ENCODE measurements at regions not wholly inside any gene's neighbourhood (a gene's known extent, or its start where the extent isn't known, plus 50 kb on each side); places are given as distances from the start of the nearest gene placed in this dataset.

DNA sequence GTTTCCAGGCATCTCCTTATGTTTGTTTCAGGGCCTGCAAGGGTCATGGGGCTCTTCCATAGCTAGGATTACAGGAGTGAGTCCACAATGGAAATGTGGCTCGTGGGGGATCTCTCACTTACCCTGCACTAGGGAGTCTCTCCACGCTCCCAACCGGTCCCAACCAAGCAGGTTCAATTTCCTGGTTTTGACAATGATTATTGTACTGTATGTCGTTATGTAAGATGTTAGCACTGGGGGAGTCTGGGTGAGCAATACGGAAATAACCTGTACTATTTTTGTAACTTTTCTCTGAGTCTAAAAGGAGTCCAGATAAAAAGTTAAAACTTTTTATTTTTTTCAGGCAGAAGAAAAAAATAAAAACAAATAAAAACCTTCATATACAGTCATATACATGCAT, 325.7 kb upstream of the RGS6 start:
- no peak overlapping the region for H2AFZ ChIP-seq (ENCODE audit: low read length)
- ChIA-PET POLR2A (interaction anchor here (0.8 kb wide), 1 partner anchor 15 kb away, joined by 4 read pairs; no protein-coding TSS in a partner anchor), CTCF (ENCODE audit: unreplicated experiment) (no interaction called here)
- no peak for TF ChIP-seq EZH2phosphoT487 (IDR thresholded peaks at IDR 0.05; ENCODE audit: borderline replicate concordance, low read depth, low read length)
- TF ChIP-seq, protein P1, sequence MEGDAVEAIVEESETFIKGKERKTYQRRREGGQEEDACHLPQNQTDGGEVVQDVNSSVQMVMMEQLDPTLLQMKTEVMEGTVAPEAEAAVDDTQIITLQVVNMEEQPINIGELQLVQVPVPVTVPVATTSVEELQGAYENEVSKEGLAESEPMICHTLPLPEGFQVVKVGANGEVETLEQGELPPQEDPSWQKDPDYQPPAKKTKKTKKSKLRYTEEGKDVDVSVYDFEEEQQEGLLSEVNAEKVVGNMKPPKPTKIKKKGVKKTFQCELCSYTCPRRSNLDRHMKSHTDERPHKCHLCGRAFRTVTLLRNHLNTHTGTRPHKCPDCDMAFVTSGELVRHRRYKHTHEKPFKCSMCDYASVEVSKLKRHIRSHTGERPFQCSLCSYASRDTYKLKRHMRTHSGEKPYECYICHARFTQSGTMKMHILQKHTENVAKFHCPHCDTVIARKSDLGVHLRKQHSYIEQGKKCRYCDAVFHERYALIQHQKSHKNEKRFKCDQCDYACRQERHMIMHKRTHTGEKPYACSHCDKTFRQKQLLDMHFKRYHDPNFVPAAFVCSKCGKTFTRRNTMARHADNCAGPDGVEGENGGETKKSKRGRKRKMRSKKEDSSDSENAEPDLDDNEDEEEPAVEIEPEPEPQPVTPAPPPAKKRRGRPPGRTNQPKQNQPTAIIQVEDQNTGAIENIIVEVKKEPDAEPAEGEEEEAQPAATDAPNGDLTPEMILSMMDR (conservative IDR thresholded peaks at IDR 0.05; ENCODE audit: low read length) = no peak
- BruUV-seq (replicated peaks) = no TSS peak
- no peaks in the 10 kb centered on the region for H4K20me1 ChIP-seq (ENCODE audit: insufficient read depth, low read length)
- H3K9me3 ChIP-seq (ENCODE audit: low read length) = peaks cover 9% of the 10 kb centered on the region
- H3K4me3 ChIP-seq (ENCODE audit: low read depth, low read length, poor library complexity, severe bottlenecking) = no peak overlapping the region
- no peak overlapping the region for H3K27ac ChIP-seq (ENCODE audit: low read depth, low read length, poor library complexity, severe bottlenecking)
- peaks cover 45% of the 10 kb centered on the region; the same call in 1 of the 2 replicates for H3K79me2 ChIP-seq (ENCODE audit: insufficient read depth, low read depth, low read length)
- H3K9me2 ChIP-seq (ENCODE audit: insufficient read depth, low read length) = no peaks in the 10 kb centered on the region
- intact Hi-C loops (cut with micrococcal nuclease; ENCODE audit: unreplicated experiment) = no loop called here
- peaks cover 5% of the 10 kb centered on the region; the same call in 1 of the 2 replicates for H3K36me3 ChIP-seq (ENCODE audit: insufficient read depth, low read length)
- H3K4me1 ChIP-seq (ENCODE audit: insufficient read depth, low read length, poor library complexity, severe bottlenecking) = peaks cover 12% of the 10 kb centered on the region
- no peak overlapping the region for H3K4me2 ChIP-seq (ENCODE audit: low read length)
- no peak for DNase-seq (ENCODE audit: low spot score)

DNA sequence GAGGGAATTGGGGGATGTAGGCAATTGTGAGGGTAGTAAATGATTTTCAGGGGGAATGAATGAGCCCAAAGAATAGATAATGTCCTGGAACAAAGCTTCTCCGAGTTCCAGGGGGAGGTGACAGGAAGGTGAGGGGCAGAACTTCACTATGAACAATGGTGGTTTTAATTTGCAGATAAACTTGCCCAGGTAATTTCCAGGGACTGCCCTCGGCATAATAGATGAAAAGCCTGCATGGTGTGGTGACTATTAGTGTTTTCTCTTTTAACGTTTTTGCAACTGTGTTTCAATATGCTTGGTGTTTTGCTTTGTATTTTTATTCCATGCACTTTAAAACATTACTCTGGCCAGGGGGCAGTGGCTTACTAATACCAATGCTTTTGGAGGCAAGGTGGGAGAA, 325.2 kb upstream of the RGS6 start:
- no peak overlapping the region for H2AFZ ChIP-seq (ENCODE audit: low read length)
- ChIA-PET POLR2A (interaction anchor here (0.8 kb wide), 1 partner anchor 15 kb away, joined by 4 read pairs; no protein-coding TSS in a partner anchor), CTCF (ENCODE audit: unreplicated experiment) (no interaction called here)
- H3K79me2 ChIP-seq (ENCODE audit: insufficient read depth, low read depth, low read length) = peaks cover 44% of the 10 kb centered on the region; the same call in 1 of the 2 replicates
- H3K9me2 ChIP-seq (ENCODE audit: insufficient read depth, low read length) = no peaks in the 10 kb centered on the region
- intact Hi-C loops (cut with micrococcal nuclease; ENCODE audit: unreplicated experiment) = no loop called here
- no peak for DNase-seq (ENCODE audit: low spot score)
- H3K4me3 ChIP-seq (ENCODE audit: low read depth, low read length, poor library complexity, severe bottlenecking) = no peak overlapping the region
- BruUV-seq (replicated peaks) = no TSS peak
- H3K4me2 ChIP-seq (ENCODE audit: low read length) = no peak overlapping the region
- peaks cover 12% of the 10 kb centered on the region for H3K4me1 ChIP-seq (ENCODE audit: insufficient read depth, low read length, poor library complexity, severe bottlenecking)
- peaks cover 6% of the 10 kb centered on the region; the same call in 1 of the 2 replicates for H3K9me3 ChIP-seq (ENCODE audit: low read length)
- no peak overlapping the region for H3K27ac ChIP-seq (ENCODE audit: low read depth, low read length, poor library complexity, severe bottlenecking)
- no peak for TF ChIP-seq EZH2phosphoT487 (IDR thresholded peaks at IDR 0.05; ENCODE audit: borderline replicate concordance, low read depth, low read length)
- TF ChIP-seq, protein P1 (conservative IDR thresholded peaks at IDR 0.05; ENCODE audit: low read length) = no peak
- peaks cover 5% of the 10 kb centered on the region; the same call in 1 of the 2 replicates for H3K36me3 ChIP-seq (ENCODE audit: insufficient read depth, low read length)
- H4K20me1 ChIP-seq (ENCODE audit: insufficient read depth, low read length) = no peaks in the 10 kb centered on the region

GRCh38 chr14:71610149-71610548, 322.1 kb upstream of the RGS6 start:
- Histone ChIP-seq H3K79me2 (ENCODE audit: insufficient read depth, low read depth, low read length) (peaks cover 29% of the 10 kb centered on the region), H2AFZ (ENCODE audit: low read length) (no peak overlapping the region), H3K9me3 (ENCODE audit: low read length) (no peaks in the 10 kb centered on the region; the same call in 1 of the 2 replicates), H3K4me3 (ENCODE audit: low read depth, low read length, poor library complexity, severe bottlenecking) (no peak overlapping the region), H4K20me1 (ENCODE audit: insufficient read depth, low read length) (no peaks in the 10 kb centered on the region), H3K4me2 (ENCODE audit: low read length) (no peak overlapping the region), H3K4me1 (ENCODE audit: insufficient read depth, low read length, poor library complexity, severe bottlenecking) (peaks cover 12% of the 10 kb centered on the region), H3K9me2 (ENCODE audit: insufficient read depth, low read length) (no peaks in the 10 kb centered on the region), H3K36me3 (ENCODE audit: insufficient read depth, low read length) (no peaks in the 10 kb centered on the region; the same call in 1 of the 2 replicates), H3K27ac (ENCODE audit: low read depth, low read length, poor library complexity, severe bottlenecking) (no peak overlapping the region)
- ChIA-PET POLR2A (interaction anchor here (0.6 to 0.7 kb wide), 2 partner anchors 48 to 127 kb away, joined by 3 to 4 read pairs; no protein-coding TSS in a partner anchor), CTCF (ENCODE audit: unreplicated experiment) (no interaction called here)
- intact Hi-C loops (cut with micrococcal nuclease; ENCODE audit: unreplicated experiment) = no loop called here
- no TSS peak for BruUV-seq (replicated peaks)
- DNase-seq (ENCODE audit: low spot score) = no peak
- TF ChIP-seq, protein P1 (conservative IDR thresholded peaks at IDR 0.05; ENCODE audit: low read length) = no peak
- no peak for TF ChIP-seq EZH2phosphoT487 (IDR thresholded peaks at IDR 0.05; ENCODE audit: borderline replicate concordance, low read depth, low read length)
